H9 (cell line): ENCODE measurements at regions not wholly inside any gene's neighbourhood (a gene's known extent, or its start where the extent isn't known, plus 50 kb on each side); places are given as distances from the start of the nearest gene placed in this dataset.

Experiments used
- DNase-seq: peaks from one replicate; pipeline ENCODE4 v3.0.0-alpha.2; 2017
- H2AFZ ChIP-seq: one replicate; pipeline ENCODE4 v1.6.1; 2013; ENCODE audit warnings: mild to moderate bottlenecking, low read length, control low read depth, moderate library complexity
- H2AK5ac ChIP-seq: 2 replicates; pipeline ENCODE4 v1.6.1; 2013; ENCODE audit warnings: low read length, control low read depth, mixed read lengths; ENCODE audit not compliant: insufficient read length
- H2BK120ac ChIP-seq: one replicate; pipeline ENCODE4 v1.6.1; 2013; ENCODE audit warnings: low read depth, mild to moderate bottlenecking, low read length, control low read depth, inconsistent platforms; ENCODE audit not compliant: poor library complexity, severe bottlenecking
- H2BK12ac ChIP-seq: 2 replicates; pipeline ENCODE4 v1.6.1; 2013; ENCODE audit warnings: low read length, control low read depth, mixed read lengths, low read depth; ENCODE audit not compliant: insufficient read length
- H2BK15ac ChIP-seq: 2 replicates; pipeline ENCODE4 v1.6.1; 2013; ENCODE audit warnings: low read depth, low read length, control low read depth
- H2BK20ac ChIP-seq: one replicate; pipeline ENCODE4 v1.6.1; 2013; ENCODE audit warnings: low read depth, mild to moderate bottlenecking, low read length, control low read depth, inconsistent platforms; ENCODE audit not compliant: poor library complexity, severe bottlenecking
- H2BK5ac ChIP-seq: 2 replicates; pipeline ENCODE4 v1.6.1; 2013; ENCODE audit warnings: low read length, control low read depth, mixed read lengths; ENCODE audit not compliant: insufficient read length
- H3K14ac ChIP-seq: 2 replicates; pipeline ENCODE4 v1.6.1; 2013; ENCODE audit warnings: low read length, control low read depth; ENCODE audit not compliant: insufficient read depth
- H3K18ac ChIP-seq: 2 replicates; pipeline ENCODE4 v1.6.1; 2013; ENCODE audit warnings: low read depth, mild to moderate bottlenecking, mixed read lengths, low read length, control low read depth; ENCODE audit not compliant: insufficient read length
- H3K23ac ChIP-seq: 2 replicates; pipeline ENCODE4 v1.6.1; 2013; ENCODE audit warnings: low read length, control low read depth, mixed read lengths, low read depth; ENCODE audit not compliant: insufficient read length
- H3K23me2 ChIP-seq: 2 replicates; pipeline ENCODE4 v1.6.1; 2013; ENCODE audit warnings: low read depth, mild to moderate bottlenecking, mixed read lengths, low read length, control low read depth; ENCODE audit not compliant: insufficient read length, poor library complexity, severe bottlenecking
- H3K27ac ChIP-seq: 2 replicates; pipeline ENCODE4 v1.5.1; 2013; ENCODE audit warnings: low read length, control low read depth, mixed read lengths, low read depth; ENCODE audit not compliant: insufficient read length
- H3K27me3 ChIP-seq: 2 replicates; pipeline ENCODE4 v1.6.1; 2013; ENCODE audit warnings: low read length, control low read depth, inconsistent platforms; ENCODE audit not compliant: insufficient read depth
- H3K4ac ChIP-seq: 2 replicates; pipeline ENCODE4 v1.6.1; 2013; ENCODE audit warnings: low read depth, mild to moderate bottlenecking, control low read depth, inconsistent platforms, low read length, moderate library complexity
- H3K4me1 ChIP-seq: 2 replicates; pipeline ENCODE4 v1.6.1; 2013; ENCODE audit warnings: low read length, control low read depth, inconsistent platforms; ENCODE audit not compliant: insufficient read depth
- H3K4me2 ChIP-seq: 2 replicates; pipeline ENCODE4 v1.6.1; 2013; ENCODE audit warnings: low read length, control low read depth, mixed read lengths; ENCODE audit not compliant: insufficient read length, insufficient read depth
- H3K56ac ChIP-seq: 2 replicates; pipeline ENCODE4 v1.6.1; 2013; ENCODE audit warnings: low read depth, mild to moderate bottlenecking, mixed read lengths, low read length, control low read depth; ENCODE audit not compliant: insufficient read length
- H3K79me1 ChIP-seq: 2 replicates; pipeline ENCODE4 v1.6.1; 2013; ENCODE audit warnings: low read depth, mild to moderate bottlenecking, moderate library complexity, low read length, control low read depth, inconsistent platforms; ENCODE audit not compliant: insufficient read depth, poor library complexity, severe bottlenecking
- H3K79me2 ChIP-seq: 2 replicates; pipeline ENCODE4 v1.6.1; 2013; ENCODE audit warnings: low read length, control low read depth, inconsistent platforms; ENCODE audit not compliant: insufficient read depth
- H3K9ac ChIP-seq: 2 replicates; pipeline ENCODE4 v1.6.1; 2013; ENCODE audit warnings: low read length, control low read depth, mixed read lengths; ENCODE audit not compliant: insufficient read length; ENCODE audit errors: extremely low read depth
- H3K9me3 ChIP-seq: one replicate; pipeline ENCODE4 v1.6.1; 2013; ENCODE audit warnings: low read depth, low read length, inconsistent platforms; ENCODE audit not compliant: control insufficient read depth
- H3T11ph ChIP-seq: one replicate; pipeline ENCODE4 v1.6.1; 2013; ENCODE audit warnings: mild to moderate bottlenecking, low read length, control low read depth, inconsistent platforms
- H4K20me1 ChIP-seq: one replicate; pipeline ENCODE4 v1.6.1; 2013; ENCODE audit not compliant: control insufficient read depth, insufficient read length, insufficient read depth
- H4K5ac ChIP-seq: 2 replicates; pipeline ENCODE4 v1.6.1; 2013; ENCODE audit warnings: low read depth, mild to moderate bottlenecking, mixed read lengths, low read length, control low read depth; ENCODE audit not compliant: insufficient read length
- H4K8ac ChIP-seq: replicated peaks from 2 replicates; pipeline ENCODE4 v1.6.1; 2013; ENCODE audit warnings: low read length, control low read depth, mixed read lengths, low read depth; ENCODE audit not compliant: insufficient read length
- H4K91ac ChIP-seq: 2 replicates; pipeline ENCODE4 v1.6.1; 2013; ENCODE audit warnings: low read depth, mild to moderate bottlenecking, moderate library complexity, mixed read lengths, low read length, control low read depth; ENCODE audit not compliant: insufficient read length
- H3K27ac Mint-ChIP-seq, 3 experiments: 2 replicates in 2 of 3; 3 replicates in 1 of 3; pipeline ENCODE4 v1.8.0; 2020 to 2021; ENCODE audit warnings: mixed read lengths in 3 of 3, mild to moderate bottlenecking in 1 of 3, moderate library complexity in 1 of 3
- H3K27me3 Mint-ChIP-seq: 2 replicates; pipeline ENCODE4 v1.8.0; 2021; ENCODE audit warnings: low read depth, mild to moderate bottlenecking, moderate library complexity, mixed read lengths
- H3K36me3 Mint-ChIP-seq, 3 experiments: 2 replicates in 2 of 3; 3 replicates in 1 of 3; pipeline ENCODE4 v1.8.0; 2020 to 2021; ENCODE audit warnings: low read depth in 3 of 3, mixed read lengths in 3 of 3; ENCODE audit not compliant: insufficient read depth in 1 of 3
- H3K4me1 Mint-ChIP-seq, 2 experiments: 2 replicates each; pipeline ENCODE4 v1.8.0; 2020; ENCODE audit warnings: mixed read lengths in 2 of 2
- H3K4me3 Mint-ChIP-seq, 2 experiments: 2 replicates in 1 of 2; 3 replicates in 1 of 2; pipeline ENCODE4 v1.8.0; 2020 to 2021; ENCODE audit warnings: mild to moderate bottlenecking in 2 of 2, mixed read lengths in 2 of 2, moderate library complexity in 1 of 2
- H3K9me3 Mint-ChIP-seq, 2 experiments: 2 replicates in 1 of 2; 3 replicates in 1 of 2; pipeline ENCODE4 v1.8.0; 2020; ENCODE audit warnings: mild to moderate bottlenecking in 2 of 2, mixed read lengths in 2 of 2, moderate library complexity in 1 of 2
- WGBS: extraction: QIAGEN DNeasy Blood & Tissue Kit; methylation state at CpG from one replicate; pipeline ENCODE4 v1.1.7; 2013; ENCODE audit warnings: missing lambda C conversion rate, low lambda C conversion rate, mixed read lengths; ENCODE audit not compliant: insufficient read length; ENCODE audit errors: extremely low coverage; 5-methylcytosine and 5-hydroxymethylcytosine counted together
- TF ChIP-seq, protein P1 (sequence below): fragments of 200-600 bp; sonication (generic); conservative IDR thresholded peaks from 3 replicates; pipeline ENCODE4 v1.8.0; 2021; ENCODE audit warnings: antibody characterized with exemption, mild to moderate bottlenecking

DNA sequence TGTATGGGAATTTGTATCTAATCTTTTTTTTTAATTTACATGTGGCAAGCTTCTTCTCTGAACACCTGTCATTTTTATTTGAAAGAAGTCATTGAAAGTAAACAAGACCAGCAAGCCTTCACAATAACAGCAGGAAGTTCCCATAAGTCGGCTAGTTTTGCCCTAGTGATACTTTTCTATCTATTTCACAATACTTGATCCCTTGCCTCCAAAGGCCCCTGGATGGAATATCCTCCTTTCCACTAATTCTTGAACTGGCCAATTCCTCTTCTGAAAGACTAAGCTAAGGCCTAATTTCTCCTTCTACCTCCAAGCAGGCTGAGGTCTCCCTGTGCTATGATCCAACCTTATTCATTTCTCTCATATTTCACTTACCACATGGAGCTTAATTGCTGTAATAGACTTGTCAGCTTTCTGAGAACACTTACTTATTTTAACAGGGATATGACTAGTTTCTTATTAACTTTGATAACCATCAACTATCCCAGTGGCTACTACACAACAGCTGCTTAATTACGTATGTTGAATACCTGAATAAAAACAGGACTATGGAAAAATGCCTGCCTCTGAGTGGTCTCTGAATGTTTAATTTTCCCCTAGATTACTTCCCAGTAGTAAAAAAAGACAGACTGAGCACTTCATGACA lies 194.2 kb downstream of the MAD2L1 start:
- no peak overlapping the region for H3K4me3 Mint-ChIP-seq
- Histone ChIP-seq H3K27me3 (no peaks in the 10 kb centered on the region), H4K20me1 (no peaks in the 10 kb centered on the region), H2BK15ac (no peak overlapping the region), H3K27ac (no peak overlapping the region), H3K4me2 (no peak overlapping the region), H3K14ac (no peak overlapping the region), H3K18ac (no peak overlapping the region), H3K79me1 (no peaks in the 10 kb centered on the region), H3K79me2 (no peaks in the 10 kb centered on the region), H4K5ac (no peak overlapping the region), H3K23ac (no peak overlapping the region), H3K9ac (no peak overlapping the region), H3K4me1 (no peaks in the 10 kb centered on the region), H2BK120ac (no peak overlapping the region), H3K9me3 (no peaks in the 10 kb centered on the region), H3K23me2 (no peaks in the 10 kb centered on the region), H2BK5ac (no peak overlapping the region), H2BK12ac (no peak overlapping the region), H3K4ac (no peak overlapping the region), H4K8ac (no peak overlapping the region), H3K56ac (no peak overlapping the region), H2BK20ac (no peak overlapping the region), H2AFZ (no peak overlapping the region), H2AK5ac (no peak overlapping the region), H3T11ph (no peak overlapping the region), H4K91ac (no peak overlapping the region)
- no CpG with 5 or more reads among the region's 2 CpGs for WGBS
- H3K36me3 Mint-ChIP-seq, result no peaks in the 10 kb centered on the region
- no peaks in the 10 kb centered on the region for H3K9me3 Mint-ChIP-seq
- DNase-seq, result no peak
- H3K4me1 Mint-ChIP-seq, result peaks cover 0 to 6% of the 10 kb centered on the region in 2 experiments; a peak in 1 of 4 replicates
- H3K27me3 Mint-ChIP-seq, result no peaks in the 10 kb centered on the region
- TF ChIP-seq, protein P1, sequence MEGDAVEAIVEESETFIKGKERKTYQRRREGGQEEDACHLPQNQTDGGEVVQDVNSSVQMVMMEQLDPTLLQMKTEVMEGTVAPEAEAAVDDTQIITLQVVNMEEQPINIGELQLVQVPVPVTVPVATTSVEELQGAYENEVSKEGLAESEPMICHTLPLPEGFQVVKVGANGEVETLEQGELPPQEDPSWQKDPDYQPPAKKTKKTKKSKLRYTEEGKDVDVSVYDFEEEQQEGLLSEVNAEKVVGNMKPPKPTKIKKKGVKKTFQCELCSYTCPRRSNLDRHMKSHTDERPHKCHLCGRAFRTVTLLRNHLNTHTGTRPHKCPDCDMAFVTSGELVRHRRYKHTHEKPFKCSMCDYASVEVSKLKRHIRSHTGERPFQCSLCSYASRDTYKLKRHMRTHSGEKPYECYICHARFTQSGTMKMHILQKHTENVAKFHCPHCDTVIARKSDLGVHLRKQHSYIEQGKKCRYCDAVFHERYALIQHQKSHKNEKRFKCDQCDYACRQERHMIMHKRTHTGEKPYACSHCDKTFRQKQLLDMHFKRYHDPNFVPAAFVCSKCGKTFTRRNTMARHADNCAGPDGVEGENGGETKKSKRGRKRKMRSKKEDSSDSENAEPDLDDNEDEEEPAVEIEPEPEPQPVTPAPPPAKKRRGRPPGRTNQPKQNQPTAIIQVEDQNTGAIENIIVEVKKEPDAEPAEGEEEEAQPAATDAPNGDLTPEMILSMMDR, result no peak
- no peak overlapping the region; a peak in 1 of 7 replicates for H3K27ac Mint-ChIP-seq
